DOHH2 (cell line): ENCODE measurements at regions not wholly inside any gene's neighbourhood (a gene's known extent, or its start where the extent isn't known, plus 50 kb on each side); places are given as distances from the start of the nearest gene placed in this dataset.

Experiments
- CTCF ChIP-seq: fragments of 200-600 bp; sonication (generic); IDR thresholded peaks from one replicate; pipeline ENCODE4 v1.5.1; 2014; ENCODE audit warnings: antibody characterized with exemption, mild to moderate bottlenecking, low read depth, low read length; ENCODE audit not compliant: poor library complexity, severe bottlenecking
- EZH2phosphoT487 ChIP-seq: fragments of 200-600 bp; sonication (generic); IDR thresholded peaks from 2 replicates; pipeline ENCODE4 v1.6.1; 2017; ENCODE audit warnings: borderline replicate concordance, mild to moderate bottlenecking, antibody characterized with exemption, low read length, moderate library complexity, mixed read lengths

- TF ChIP-seq CTCF (peak; percentile 72), EZH2phosphoT487 (no peak)
Measured at GRCh38 chr12:85575120-85576096, 260.8 kb downstream of the RASSF9 start.
